ENCODE measurements at regions not wholly inside any gene's neighbourhood (a gene's known extent, or its start where the extent isn't known, plus 50 kb on each side); places are given as distances from the start of the nearest gene placed in this dataset.

DNA sequence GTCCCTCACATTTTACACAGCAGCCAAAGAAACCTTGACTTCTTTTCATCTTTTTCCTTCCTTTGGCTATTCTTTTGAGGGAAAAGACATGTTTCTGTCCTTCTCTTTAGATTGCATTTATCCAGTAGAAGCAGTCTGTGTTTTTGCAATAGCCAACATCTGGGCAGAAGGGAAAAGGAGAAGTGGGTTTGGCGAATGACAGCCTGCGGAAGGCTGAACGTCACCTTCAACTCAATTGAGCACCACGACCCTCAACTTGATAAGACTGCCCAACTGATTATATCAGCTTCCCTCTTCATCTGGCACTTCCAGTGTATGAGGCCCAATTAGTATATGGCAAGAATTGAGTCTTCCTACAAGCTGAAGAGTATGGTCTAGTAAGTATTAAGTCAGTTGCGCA is 1997.6 kb upstream of the WWC1 start:
- TF ChIP-seq ISL1 (CRISPR knock-in tag; IDR thresholded peaks at IDR 0.05) (no peak), SNAI2 (CRISPR knock-in tag; IDR thresholded peaks at IDR 0.05) (no peak), TOX (CRISPR knock-in tag; IDR thresholded peaks at IDR 0.05; ENCODE audit: borderline replicate concordance) (no peak), ARNTL (CRISPR knock-in tag; IDR thresholded peaks at IDR 0.05; ENCODE audit: borderline replicate concordance, low read depth) (no peak), CSDC2 (CRISPR knock-in tag; IDR thresholded peaks at IDR 0.05) (no peak), ZNF70 (CRISPR knock-in tag; IDR thresholded peaks at IDR 0.05) (no peak), BACH2 (CRISPR knock-in tag; IDR thresholded peaks at IDR 0.05; ENCODE audit: borderline replicate concordance) (no peak), ESRRG (CRISPR knock-in tag; IDR thresholded peaks at IDR 0.05) (no peak), TCF4 (CRISPR knock-in tag; IDR thresholded peaks at IDR 0.05; ENCODE audit: borderline replicate concordance) (no peak), GLIS3 (CRISPR knock-in tag; IDR thresholded peaks at IDR 0.05) (no peak), ZC3H10 (CRISPR knock-in tag; IDR thresholded peaks at IDR 0.05) (no peak), OSR1 (CRISPR knock-in tag; IDR thresholded peaks at IDR 0.05) (no peak), ZFP30 (CRISPR knock-in tag; IDR thresholded peaks at IDR 0.05) (no peak), ZNF565 (CRISPR knock-in tag; conservative IDR thresholded peaks at IDR 0.05; ENCODE audit: low read depth) (no peak), ZNF8 (CRISPR knock-in tag; IDR thresholded peaks at IDR 0.05) (no peak), PPARA (CRISPR knock-in tag; IDR thresholded peaks at IDR 0.05; ENCODE audit: borderline replicate concordance) (no peak)
- TF ChIP-seq, protein P1, sequence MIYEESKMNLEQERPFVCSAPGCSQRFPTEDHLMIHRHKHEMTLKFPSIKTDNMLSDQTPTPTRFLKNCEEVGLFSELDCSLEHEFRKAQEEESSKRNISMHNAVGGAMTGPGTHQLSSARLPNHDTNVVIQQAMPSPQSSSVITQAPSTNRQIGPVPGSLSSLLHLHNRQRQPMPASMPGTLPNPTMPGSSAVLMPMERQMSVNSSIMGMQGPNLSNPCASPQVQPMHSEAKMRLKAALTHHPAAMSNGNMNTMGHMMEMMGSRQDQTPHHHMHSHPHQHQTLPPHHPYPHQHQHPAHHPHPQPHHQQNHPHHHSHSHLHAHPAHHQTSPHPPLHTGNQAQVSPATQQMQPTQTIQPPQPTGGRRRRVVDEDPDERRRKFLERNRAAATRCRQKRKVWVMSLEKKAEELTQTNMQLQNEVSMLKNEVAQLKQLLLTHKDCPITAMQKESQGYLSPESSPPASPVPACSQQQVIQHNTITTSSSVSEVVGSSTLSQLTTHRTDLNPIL (CRISPR knock-in tag; IDR thresholded peaks at IDR 0.05; ENCODE audit: low read depth), result no peak
- TF ChIP-seq, protein P2, sequence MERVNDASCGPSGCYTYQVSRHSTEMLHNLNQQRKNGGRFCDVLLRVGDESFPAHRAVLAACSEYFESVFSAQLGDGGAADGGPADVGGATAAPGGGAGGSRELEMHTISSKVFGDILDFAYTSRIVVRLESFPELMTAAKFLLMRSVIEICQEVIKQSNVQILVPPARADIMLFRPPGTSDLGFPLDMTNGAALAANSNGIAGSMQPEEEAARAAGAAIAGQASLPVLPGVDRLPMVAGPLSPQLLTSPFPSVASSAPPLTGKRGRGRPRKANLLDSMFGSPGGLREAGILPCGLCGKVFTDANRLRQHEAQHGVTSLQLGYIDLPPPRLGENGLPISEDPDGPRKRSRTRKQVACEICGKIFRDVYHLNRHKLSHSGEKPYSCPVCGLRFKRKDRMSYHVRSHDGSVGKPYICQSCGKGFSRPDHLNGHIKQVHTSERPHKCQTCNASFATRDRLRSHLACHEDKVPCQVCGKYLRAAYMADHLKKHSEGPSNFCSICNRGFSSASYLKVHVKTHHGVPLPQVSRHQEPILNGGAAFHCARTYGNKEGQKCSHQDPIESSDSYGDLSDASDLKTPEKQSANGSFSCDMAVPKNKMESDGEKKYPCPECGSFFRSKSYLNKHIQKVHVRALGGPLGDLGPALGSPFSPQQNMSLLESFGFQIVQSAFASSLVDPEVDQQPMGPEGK (CRISPR knock-in tag; IDR thresholded peaks at IDR 0.05; ENCODE audit: borderline replicate concordance), result no peak
- TF ChIP-seq, protein P3, sequence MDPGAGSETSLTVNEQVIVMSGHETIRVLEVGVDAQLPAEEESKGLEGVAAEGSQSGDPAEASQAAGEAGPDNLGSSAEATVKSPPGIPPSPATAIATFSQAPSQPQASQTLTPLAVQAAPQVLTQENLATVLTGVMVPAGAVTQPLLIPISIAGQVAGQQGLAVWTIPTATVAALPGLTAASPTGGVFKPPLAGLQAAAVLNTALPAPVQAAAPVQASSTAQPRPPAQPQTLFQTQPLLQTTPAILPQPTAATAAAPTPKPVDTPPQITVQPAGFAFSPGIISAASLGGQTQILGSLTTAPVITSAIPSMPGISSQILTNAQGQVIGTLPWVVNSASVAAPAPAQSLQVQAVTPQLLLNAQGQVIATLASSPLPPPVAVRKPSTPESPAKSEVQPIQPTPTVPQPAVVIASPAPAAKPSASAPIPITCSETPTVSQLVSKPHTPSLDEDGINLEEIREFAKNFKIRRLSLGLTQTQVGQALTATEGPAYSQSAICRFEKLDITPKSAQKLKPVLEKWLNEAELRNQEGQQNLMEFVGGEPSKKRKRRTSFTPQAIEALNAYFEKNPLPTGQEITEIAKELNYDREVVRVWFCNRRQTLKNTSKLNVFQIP (CRISPR knock-in tag; IDR thresholded peaks at IDR 0.05; ENCODE audit: borderline replicate concordance, low read depth), result no peak
- ATAC-seq, result no peak

DNA sequence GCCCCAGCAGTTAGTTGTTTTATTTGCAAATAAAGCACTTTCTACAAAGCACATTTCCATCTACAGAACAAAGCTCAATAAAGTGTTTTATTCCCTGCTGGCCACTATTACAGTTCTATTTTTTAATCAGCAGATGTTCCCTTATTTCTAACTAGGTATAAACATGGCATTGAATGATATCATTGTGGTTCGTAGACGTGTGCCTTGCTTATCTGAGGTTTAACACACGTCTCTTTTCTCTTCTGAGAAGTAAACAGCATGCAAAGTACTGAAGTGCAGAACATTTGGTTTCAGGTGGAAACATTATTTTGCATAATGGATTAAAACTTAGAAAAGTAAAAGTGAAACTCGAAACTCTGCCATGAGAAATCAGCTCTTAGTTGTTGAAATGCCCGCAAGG is 1989.3 kb upstream of the WWC1 start:
- TF ChIP-seq, protein P4, sequence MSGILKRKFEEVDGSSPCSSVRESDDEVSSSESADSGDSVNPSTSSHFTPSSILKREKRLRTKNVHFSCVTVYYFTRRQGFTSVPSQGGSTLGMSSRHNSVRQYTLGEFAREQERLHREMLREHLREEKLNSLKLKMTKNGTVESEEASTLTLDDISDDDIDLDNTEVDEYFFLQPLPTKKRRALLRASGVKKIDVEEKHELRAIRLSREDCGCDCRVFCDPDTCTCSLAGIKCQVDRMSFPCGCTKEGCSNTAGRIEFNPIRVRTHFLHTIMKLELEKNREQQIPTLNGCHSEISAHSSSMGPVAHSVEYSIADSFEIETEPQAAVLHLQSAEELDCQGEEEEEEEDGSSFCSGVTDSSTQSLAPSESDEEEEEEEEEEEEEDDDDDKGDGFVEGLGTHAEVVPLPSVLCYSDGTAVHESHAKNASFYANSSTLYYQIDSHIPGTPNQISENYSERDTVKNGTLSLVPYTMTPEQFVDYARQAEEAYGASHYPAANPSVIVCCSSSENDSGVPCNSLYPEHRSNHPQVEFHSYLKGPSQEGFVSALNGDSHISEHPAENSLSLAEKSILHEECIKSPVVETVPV (CRISPR knock-in tag; IDR thresholded peaks at IDR 0.05), result no peak
- TF ChIP-seq ARNTL (CRISPR knock-in tag; IDR thresholded peaks at IDR 0.05; ENCODE audit: borderline replicate concordance, low read depth) (no peak), ESRRG (CRISPR knock-in tag; IDR thresholded peaks at IDR 0.05) (no peak), ZNF565 (CRISPR knock-in tag; conservative IDR thresholded peaks at IDR 0.05; ENCODE audit: low read depth) (no peak), ZNF8 (CRISPR knock-in tag; IDR thresholded peaks at IDR 0.05) (no peak), CSDC2 (CRISPR knock-in tag; IDR thresholded peaks at IDR 0.05) (no peak), ISL1 (CRISPR knock-in tag; IDR thresholded peaks at IDR 0.05) (no peak), SNAI2 (CRISPR knock-in tag; IDR thresholded peaks at IDR 0.05) (no peak), ZC3H10 (CRISPR knock-in tag; IDR thresholded peaks at IDR 0.05) (no peak), BACH2 (CRISPR knock-in tag; IDR thresholded peaks at IDR 0.05; ENCODE audit: borderline replicate concordance) (no peak), OSR1 (CRISPR knock-in tag; IDR thresholded peaks at IDR 0.05) (no peak), PPARA (CRISPR knock-in tag; IDR thresholded peaks at IDR 0.05; ENCODE audit: borderline replicate concordance) (no peak)
- TF ChIP-seq, protein P1 (CRISPR knock-in tag; IDR thresholded peaks at IDR 0.05; ENCODE audit: low read depth), result no peak
- TF ChIP-seq, protein P3 (CRISPR knock-in tag; IDR thresholded peaks at IDR 0.05; ENCODE audit: borderline replicate concordance, low read depth), result no peak
- TF ChIP-seq, protein P2 (CRISPR knock-in tag; IDR thresholded peaks at IDR 0.05; ENCODE audit: borderline replicate concordance), result no peak
- ATAC-seq, result no peak

Measured in SK-N-SH treated with all-trans-retinoic acid at 6 μM for 48 hours (cell line).